ENCODE measurements at regions not wholly inside any gene's neighbourhood (a gene's known extent, or its start where the extent isn't known, plus 50 kb on each side); places are given as distances from the start of the nearest gene placed in this dataset.

GRCh38 chr7:40918701-40919271 is 784.0 kb downstream of the SUGCT start:
- Mint-ChIP-seq H3K36me3 (no peaks in the 10 kb centered on the region), H3K9me3 (peaks cover 11 to 13% of the 10 kb centered on the region in 2 donors), H3K27ac (no peak overlapping the region), H3K4me3 (no peak overlapping the region), H3K27me3 (ENCODE audit: low read depth in 2 of 2) (no peaks in the 10 kb centered on the region), H3K4me1 (no peaks in the 10 kb centered on the region)
- peaks cover under 1% of the 10 kb centered on the region for H3K9me3 ChIP-seq (ENCODE audit: control insufficient read depth, insufficient read depth, low read length)
- intact Hi-C loops (cut with micrococcal nuclease), result no loop called here
- H3K27me3 ChIP-seq (ENCODE audit: control insufficient read depth, insufficient read depth, low read length), result no peaks in the 10 kb centered on the region
- H3K27ac ChIP-seq (ENCODE audit: low read length), result no peak overlapping the region
- H3K36me3 ChIP-seq (ENCODE audit: control insufficient read depth, insufficient read depth, low read length), result no peaks in the 10 kb centered on the region
- ATAC-seq (no peak), DNase-seq (no peak)
- no peaks in the 10 kb centered on the region for H3K4me1 ChIP-seq (ENCODE audit: control insufficient read depth, insufficient read depth, low read length)
- no peak overlapping the region for H3K4me3 ChIP-seq (ENCODE audit: low read length)
- 87% methylated on average over 2 of the region's 2 CpGs for WGBS (ENCODE audit: insufficient coverage)
- no peak for TF ChIP-seq CTCF (IDR thresholded peaks at IDR 0.05)

- no peaks in the 10 kb centered on the region for H3K4me1 ChIP-seq (ENCODE audit: control insufficient read depth, insufficient read depth, low read length)
- Mint-ChIP-seq H3K27me3 (ENCODE audit: low read depth in 2 of 2) (no peaks in the 10 kb centered on the region), H3K9me3 (peaks cover 11 to 13% of the 10 kb centered on the region in 2 donors), H3K36me3 (no peaks in the 10 kb centered on the region), H3K27ac (no peak overlapping the region), H3K4me1 (no peaks in the 10 kb centered on the region), H3K4me3 (no peak overlapping the region)
- TF ChIP-seq CTCF (IDR thresholded peaks at IDR 0.05), result no peak
- no peak overlapping the region for H3K4me3 ChIP-seq (ENCODE audit: low read length)
- WGBS (ENCODE audit: insufficient coverage), result 76% methylated on average over 2 of the region's 2 CpGs
- ATAC-seq (no peak), DNase-seq (no peak)
- intact Hi-C loops (cut with micrococcal nuclease), result no loop called here
- H3K27ac ChIP-seq (ENCODE audit: low read length), result no peak overlapping the region
- H3K9me3 ChIP-seq (ENCODE audit: control insufficient read depth, insufficient read depth, low read length), result no peaks in the 10 kb centered on the region
- no peaks in the 10 kb centered on the region for H3K27me3 ChIP-seq (ENCODE audit: control insufficient read depth, insufficient read depth, low read length)
- H3K36me3 ChIP-seq (ENCODE audit: control insufficient read depth, insufficient read depth, low read length), result no peaks in the 10 kb centered on the region
These were observed 782.0 kb downstream of the SUGCT start for GRCh38 chr7:40916813-40917212.

- no peak for TF ChIP-seq CTCF (IDR thresholded peaks at IDR 0.05)
- no peak for DNase-seq
- Histone ChIP-seq H3K4me1 (ENCODE audit: control insufficient read depth, insufficient read depth, low read length) (no peaks in the 10 kb centered on the region), H3K27me3 (ENCODE audit: control insufficient read depth, insufficient read depth, low read length) (no peaks in the 10 kb centered on the region), H3K4me3 (ENCODE audit: low read length) (no peak overlapping the region), H3K36me3 (ENCODE audit: control insufficient read depth, insufficient read depth, low read length) (no peaks in the 10 kb centered on the region), H3K9me3 (ENCODE audit: control insufficient read depth, insufficient read depth, low read length) (no peaks in the 10 kb centered on the region), H3K27ac (ENCODE audit: low read length) (no peak overlapping the region)
- Mint-ChIP-seq H3K4me3 (no peak overlapping the region), H3K27ac (no peak overlapping the region), H3K9me3 (peaks cover 14 to 15% of the 10 kb centered on the region in 2 donors), H3K4me1 (no peaks in the 10 kb centered on the region), H3K36me3 (no peaks in the 10 kb centered on the region), H3K27me3 (ENCODE audit: low read depth in 2 of 2) (no peaks in the 10 kb centered on the region)
- WGBS (ENCODE audit: insufficient coverage), result 90% methylated on average over 5 of the region's 5 CpGs
- no peak for ATAC-seq
- intact Hi-C loops (cut with micrococcal nuclease), result no loop called here
These were observed 780.3 kb downstream of the SUGCT start for GRCh38 chr7:40915071-40915470.

Measured in natural killer cell (primary cell).